CD4-positive, alpha-beta T cell treated with Interleukin-21 for 1 hour (primary cell): ENCODE measurements at regions not wholly inside any gene's neighbourhood (a gene's known extent, or its start where the extent isn't known, plus 50 kb on each side); places are given as distances from the start of the nearest gene placed in this dataset.
"Not testable (repeated sequence)": the region's sequence is repeated elsewhere in the genome, so short reads cannot be mapped to it uniquely, and the experiment has no call there.

Experiments
- DNase-seq: peaks from one replicate; pipeline ENCODE4 v3.0.0-alpha.2; 2020

DNA sequence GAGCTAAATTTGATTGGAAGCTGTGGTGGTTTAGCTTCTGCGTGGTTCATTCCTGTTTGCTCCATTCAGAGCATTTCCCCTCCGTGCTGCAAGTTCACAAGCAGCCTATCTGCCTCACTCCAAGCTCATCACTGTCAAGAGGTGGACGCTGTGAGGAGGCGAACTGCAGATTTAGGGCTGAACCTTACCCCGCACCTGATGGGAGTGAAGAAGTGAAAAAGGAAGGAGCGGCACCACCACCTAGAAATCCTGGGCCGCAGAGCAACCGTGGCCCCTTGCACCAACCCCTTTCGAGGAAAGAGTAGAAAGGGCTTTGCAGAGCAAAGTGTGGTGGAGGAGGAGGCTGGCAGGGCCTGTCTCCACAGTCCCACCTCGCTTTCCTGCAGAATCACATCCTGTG is 117.4 kb downstream of the IER5 start:
- no peak for DNase-seq

DNA sequence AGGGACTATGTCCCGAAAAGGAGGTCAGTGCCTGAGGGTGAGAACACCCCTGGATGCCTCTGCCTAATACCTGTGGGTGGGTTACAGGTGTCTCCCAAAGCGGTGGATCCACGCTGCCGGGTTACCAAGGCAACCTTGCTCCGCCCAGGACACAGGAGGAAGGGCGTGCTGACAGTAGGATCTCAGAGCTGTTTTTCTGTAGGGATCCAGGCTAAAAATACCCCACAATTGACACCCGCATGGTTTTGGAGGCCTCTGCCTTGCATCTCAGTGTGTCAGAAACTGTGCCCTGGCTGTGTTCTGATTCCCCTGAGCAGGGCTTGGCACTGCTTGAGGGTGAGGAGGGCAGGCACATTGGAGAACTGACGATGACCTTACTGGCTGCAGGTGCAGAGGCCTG is 118.0 kb downstream of the IER5 start:
- DNase-seq: no peak

DNA sequence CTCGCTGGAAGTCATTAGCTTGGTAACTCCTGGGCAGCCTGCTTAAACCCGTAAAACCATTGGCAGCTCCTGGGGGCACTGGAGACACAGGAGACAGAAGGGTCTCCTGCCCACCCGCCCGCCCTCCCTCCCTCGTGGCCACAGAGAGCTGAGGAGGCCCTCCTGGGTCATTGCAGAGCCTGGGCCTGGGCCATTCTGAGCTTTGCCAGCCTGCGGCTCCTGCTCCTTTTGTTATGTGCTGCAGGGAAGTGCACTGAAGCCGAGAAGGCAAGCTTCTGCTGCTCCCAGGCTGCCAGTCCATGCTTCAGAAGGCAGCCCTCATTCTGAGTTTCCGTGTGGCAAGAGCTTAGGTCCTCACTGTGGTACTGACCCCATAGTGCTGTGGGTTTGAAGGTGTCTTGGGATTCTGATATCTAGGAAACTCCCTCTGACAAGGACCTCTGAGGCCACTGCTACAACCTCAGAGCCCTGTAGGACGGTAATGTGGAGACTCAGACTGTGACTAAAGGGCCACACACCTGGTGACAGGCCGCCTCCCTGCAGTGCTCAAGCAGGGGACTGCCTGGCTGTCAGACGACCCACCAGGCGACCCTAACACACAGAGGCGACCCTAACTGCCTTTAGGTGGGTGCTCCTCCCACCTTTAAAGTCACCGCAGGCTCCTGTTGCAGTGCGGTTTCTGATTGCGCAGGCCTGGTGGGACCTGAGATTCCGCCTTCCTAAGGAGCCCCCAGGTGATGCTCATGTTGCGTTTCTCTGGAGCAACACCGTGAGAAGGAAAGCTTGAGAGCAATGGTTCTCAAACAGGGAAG is 118.7 kb downstream of the IER5 start:
- no peak for DNase-seq

DNA sequence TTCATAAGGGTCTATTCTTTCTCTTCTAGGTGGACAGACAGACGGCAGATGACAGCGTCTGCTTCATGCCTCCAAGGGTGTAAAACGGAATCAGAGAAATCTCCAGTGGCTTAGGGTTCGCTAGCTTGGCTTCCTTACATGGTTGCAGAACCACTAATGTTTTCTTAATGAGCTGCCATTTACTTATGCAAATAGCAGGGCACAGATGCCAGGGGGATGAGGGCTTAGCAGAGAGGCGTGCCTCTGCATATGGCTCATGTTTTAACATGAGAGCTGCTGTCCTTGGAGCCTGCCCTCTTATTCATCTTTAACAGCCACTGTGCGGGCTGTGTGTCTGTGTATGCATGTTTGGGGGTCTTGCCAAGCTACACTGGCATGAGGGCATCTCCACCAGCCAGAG is 119.6 kb downstream of the IER5 start:
- DNase-seq: no peak

DNA sequence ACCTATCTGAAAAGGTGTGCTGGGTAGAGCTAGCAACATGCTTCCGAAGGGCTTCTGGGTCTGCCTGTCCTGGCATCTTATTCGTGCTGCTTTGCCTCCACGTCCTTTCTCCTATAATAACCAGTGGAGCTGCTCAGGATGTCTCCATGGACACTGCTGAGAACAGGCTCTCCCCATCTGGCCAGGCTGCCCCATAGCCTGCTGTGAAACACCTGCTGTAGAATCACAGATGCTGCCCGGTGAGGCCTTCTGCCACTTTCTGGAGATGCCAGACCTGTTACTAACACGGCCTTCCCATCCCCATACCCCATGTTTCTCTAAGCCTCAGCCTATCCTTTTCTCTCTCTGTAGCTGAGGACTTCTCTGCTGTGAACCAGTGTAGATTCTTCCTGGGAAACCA is 120.5 kb downstream of the IER5 start:
- DNase-seq: no peak

DNA sequence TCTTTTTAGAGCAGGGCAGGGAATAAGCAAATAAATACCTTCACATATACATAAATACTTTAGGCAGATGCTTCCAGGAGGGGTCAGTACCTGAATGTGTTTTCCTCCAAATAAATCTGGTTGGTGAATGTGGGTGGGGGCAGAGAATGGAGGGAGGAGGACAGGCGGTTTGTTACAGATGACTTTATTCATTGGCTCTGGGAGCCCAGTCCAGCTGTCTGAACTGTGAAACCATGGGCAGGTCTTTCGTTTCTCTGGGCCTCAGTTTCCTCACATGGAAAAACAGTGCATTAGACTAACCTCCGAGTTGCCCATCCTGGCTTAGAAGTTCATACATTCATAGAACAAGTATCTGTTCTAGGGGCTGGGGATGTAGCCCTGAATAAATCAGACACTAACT is 124.6 kb downstream of the IER5 start:
- DNase-seq: no peak

DNA sequence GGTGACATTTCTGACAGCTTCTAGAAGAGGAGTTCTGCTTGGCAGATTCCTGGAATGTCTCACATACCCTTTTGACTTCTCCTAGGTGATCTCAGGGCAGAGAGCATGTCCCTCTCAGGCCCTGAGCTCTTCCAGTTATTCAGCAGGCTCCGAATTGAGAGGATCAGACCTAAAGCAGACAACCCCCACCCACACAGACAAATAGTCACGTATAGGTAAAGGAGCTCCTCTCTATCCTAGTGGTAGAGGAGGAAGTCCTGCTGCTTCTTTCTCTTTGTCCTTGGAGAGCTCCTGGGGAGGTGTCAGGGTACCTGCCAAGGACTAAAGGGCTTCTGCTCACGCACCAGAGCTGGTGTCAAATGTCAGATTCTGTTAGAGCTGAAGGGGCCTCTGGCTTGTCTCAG is 128.1 kb downstream of the IER5 start:
- no peak for DNase-seq

DNA sequence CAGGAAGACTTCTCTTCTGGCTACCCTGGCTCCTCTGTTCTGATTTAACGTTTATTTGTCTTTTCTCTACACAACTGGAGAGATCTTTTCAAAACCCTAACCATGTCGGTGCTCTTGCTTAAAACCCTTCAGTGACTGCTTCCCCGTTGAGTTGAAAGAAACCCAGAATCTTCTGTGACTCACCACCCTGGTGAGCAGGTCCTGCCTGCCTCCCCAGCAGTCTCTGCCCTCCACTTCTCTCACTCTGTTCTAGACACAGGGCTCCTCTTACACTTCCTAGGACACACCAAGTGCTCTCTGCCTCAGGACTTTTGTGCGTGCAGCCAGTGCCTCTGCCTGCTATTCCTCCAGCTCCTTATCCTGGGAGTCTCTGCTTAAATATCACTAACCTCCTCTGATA is 131.4 kb downstream of the IER5 start:
- no peak for DNase-seq

DNA sequence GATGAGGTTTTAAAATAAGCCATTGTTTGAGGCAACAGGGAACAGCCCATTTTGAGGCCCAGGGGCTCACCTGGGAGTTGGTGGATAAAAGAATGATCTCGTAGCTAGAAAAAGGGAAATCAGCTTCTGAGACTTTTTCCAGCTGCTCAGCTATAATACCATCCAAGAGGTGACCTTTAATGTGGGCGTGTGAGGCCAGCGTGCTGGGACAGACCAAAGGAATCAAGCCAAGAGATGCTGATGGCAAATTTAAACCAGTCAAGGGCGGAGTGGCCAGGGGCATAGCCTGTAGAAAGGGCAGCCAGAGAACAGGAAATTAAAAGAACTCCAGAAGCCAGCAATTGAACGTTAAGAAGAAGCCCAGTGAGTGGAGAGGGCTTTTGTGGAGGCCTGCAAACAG is 132.6 kb downstream of the IER5 start:
- no peak for DNase-seq

DNA sequence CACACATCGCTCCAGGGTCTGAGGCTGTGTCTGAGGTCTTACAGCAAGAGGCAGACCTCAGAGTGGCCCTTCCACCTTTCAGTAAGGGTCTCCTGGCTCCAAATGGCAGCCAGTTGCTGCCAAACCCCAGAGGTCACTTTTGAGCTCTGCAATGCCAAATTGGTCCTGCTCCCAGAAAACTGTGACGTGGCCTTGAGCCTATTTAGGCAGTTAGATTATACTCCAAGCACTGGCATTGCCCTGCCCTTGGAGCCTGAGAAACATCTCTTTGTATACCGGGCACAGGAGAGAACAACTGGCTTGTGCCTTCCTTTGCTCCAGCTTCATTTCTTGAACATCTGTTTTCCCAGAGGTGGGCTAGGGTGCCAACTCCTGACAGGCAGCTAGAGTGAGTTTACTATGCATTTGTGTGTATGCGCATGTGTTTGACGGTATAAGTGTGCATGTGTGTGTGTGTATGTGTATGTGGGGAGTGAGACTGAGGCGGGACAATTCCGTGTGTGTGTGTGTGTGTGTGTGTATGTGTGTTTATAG is 134.5 kb downstream of the IER5 start:
- DNase-seq: no peak

DNA sequence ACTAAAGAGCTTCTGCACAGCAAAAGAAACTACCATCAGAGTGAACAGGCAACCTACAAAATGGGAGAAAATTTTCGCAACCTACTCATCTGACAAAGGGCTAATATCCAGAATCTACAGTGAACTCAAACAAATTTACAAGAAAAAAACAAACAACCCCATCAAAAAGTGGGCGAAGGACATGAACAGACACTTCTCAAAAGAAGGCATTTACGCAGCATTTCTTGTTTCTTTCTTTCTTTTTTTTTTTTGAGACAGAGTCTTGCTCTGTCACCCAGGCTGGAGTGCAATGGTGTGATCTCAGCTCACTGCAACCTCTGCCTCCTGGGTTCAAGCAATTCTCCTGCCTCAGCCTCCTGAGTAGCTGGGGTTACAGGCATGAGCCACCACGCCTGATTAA is 138.2 kb downstream of the IER5 start:
- not testable (repeated sequence) for DNase-seq

DNA sequence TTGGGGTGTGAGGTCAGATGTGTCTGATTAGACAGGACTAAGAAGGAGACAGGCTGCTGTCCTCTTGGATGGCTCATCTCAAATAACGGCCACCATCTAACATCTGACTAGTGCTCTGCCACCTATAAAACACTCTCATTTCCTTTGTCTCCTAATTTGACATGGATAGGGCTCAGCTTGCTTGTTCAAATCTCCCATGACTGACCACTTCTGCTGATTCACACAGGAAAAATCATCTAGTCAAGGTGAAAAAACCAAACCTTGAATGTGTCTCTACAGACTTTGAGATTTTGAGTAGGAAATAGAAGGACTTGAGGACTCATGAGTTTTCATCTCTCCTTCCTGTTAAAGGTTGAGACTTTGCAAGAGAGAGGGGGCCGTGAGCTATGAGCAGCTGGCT is 150.6 kb downstream of the IER5 start:
- DNase-seq: no peak

DNA sequence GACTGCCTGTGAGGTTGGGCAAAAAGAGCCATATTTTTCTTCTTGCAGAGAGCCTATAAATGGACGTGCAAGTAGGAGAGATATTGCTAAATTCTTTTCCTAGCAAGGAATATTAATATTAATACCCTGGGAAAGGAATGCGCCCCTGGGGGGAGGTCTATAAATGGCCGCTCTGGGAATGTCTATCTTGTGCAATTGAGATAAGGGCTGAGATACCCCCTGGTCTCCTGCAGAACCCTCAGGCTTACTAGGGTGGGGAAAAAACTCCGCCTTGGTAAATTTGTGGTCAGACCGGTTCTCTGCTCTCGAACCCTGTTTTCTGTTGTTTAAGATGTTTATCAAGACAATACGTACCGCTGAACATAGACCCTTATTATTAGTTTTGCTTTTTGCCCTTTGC is 157.8 kb downstream of the IER5 start:
- DNase-seq: not testable (repeated sequence)

DNA sequence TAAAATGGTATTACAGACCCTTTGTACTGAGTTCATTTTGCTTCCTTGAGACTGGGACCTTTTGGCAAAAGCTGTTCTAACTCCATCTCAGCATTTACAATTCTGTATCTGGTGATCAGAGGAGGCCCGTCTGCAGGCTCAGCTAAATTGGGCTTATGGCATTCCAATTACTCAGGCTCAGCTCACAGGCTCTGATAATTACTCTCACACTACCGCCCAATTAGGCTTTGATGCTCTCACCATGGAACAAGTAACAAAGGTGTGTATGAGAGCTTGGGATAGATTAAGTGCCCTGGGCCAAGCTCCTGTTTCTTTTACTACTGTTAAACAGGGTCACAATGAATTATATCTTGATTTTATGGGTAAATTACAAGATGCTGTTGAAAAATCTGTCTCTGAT is 159.9 kb downstream of the IER5 start:
- not testable (repeated sequence) for DNase-seq

DNA sequence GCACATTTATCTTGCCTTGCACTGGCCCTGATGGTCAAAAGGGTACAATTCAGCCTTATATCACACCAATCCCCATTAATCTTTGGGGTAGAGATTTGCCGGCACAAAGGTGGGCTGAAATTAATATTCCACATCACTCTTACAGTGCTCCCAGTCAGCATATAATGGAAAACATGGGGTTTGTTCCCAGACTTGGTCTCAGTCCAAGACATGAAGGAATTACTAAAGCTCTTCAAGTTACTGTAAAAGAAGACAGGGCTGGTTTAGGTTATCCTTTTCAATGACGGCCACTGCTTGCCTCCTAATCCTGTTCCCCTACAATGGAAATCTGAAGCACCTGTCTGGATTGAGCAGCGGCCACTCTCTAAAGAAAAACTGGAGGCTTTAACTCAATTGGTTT is 160.7 kb downstream of the IER5 start:
- no peak for DNase-seq

DNA sequence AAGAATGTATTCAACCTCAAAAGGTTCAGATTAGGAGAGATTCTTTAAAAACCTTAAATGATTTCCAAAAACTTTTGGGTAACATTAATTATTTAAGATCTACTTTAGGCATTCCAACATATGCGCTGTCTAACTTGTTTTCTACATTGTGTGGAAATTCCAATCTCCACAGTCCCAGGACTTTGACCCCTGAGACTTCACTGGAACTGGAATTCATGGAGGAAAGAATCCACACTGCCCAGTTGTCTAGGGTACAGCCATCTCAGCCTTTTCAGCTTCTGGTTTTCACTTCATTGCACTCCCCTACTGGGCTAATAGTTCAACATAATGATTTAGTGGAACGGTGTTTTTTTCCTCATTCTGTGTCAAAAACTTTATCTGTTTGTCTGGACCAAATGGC is 161.5 kb downstream of the IER5 start:
- DNase-seq: no peak

DNA sequence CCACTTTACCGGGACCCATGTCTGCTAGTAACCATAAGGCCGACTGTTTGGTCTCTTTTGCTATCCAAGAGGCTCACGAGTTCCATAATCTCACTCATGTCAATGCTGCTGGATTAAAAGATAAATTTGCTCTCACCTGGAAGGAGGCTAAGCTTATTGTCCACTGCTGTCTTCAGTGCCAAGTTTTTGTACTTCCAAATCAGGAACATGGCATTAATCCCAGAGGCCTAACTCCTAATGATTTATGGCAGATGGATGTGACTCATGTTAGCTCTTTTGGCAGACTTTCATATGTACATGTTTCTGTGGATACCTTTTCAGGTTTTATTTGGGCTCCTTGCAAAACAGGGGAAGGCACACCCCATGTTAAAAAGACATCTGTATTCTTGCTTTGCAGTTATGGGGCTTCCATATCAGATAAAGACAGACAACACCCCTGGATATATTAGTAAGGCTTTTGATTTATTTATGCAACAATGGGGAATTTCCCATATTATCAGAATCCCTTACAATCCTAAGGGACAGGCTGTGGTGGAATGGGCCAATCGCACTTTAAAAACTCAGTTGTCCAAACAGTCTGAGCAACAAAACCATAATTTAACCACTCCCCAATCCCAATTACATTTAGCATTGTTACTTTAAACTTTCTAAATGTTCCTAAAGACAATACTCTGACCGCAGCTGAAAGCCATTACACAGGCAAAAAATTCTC is 162.7 kb downstream of the IER5 start:
- DNase-seq: no peak

DNA sequence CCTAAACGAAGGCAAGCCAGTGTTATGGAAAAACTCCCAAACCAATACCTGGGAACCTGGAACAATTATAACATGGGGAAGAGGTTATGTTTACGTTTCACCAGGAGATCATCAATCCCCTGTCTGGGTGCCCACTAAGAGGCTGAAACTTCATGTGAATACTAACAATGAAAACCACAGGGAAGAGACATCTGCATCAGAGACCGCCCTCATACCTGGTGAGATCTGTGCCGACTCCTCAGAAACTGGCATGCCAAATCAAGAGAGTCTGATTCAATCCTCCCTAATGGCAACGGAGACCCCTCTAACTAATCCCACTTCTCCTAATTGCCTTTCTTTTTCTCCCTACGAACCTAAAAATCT is 163.2 kb downstream of the IER5 start:
- DNase-seq: no peak

DNA sequence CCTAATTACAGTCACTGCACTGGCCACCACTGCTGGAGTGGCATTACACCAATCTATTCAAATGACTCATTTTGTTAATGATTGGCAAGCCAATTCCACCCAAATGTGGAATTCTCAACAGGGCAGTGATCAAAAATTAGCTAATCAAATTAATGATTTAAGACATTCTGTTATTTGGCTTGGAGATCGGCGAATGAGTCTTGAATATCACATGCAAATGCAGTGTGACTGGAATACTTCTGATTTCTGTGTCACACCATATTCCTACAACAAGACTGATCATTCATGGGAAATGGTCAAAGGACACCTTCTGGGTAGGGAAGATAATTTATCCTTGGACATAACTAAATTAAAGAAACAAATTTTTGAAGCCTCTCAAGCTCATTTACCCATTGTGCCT is 165.1 kb downstream of the IER5 start:
- not testable (repeated sequence) for DNase-seq

DNA sequence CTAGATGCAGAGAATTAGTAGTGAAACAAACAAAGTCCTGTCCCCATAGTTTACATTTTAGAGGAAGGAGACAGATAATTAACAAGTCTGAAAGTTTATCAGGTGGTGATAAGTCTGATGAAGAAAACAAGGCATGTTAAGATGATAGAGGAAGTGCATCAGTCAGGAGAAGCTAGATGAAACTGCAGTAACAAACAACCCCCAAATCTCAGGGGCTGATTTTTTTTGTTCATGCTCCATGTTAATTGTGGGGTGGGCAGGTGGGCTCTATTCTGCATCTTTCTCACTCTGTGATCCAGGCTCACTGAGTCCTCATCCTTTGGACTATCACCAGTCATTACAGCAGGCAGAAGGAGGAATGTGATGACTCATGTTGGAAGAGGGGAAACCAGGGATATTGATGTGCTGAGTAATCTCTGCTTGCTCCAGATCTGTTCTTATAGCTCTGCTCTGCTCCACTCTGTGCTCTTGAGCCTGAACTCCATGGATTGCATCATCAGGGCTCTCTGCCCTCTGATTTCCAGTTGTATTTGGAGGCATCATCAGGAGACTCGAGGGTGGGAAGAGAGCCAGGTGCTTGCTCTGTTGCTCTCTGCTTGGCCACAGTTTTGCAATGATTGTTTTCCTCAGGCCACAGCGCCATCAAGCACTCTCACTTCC is 166.9 kb downstream of the IER5 start:
- DNase-seq: no peak

DNA sequence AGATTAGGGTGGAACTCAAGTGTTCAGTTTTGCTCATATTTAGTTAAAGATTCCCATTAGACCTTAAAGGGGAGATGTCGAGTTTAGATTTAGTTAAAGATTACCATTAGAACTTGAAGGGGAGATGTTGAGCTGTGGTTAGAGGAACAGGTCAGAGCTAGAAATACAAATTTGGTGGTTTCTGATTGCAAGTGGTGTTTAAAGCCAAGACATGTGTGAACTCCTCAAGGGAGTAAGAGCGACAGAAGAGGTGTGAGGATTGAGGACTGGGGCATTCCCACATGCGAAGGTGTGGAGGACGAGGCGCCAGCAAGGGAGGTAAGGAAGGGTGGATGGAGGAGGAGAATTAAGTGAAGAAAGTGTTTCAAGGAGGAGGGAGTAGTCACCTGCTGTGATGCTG is 168.6 kb downstream of the IER5 start:
- DNase-seq: no peak

DNA sequence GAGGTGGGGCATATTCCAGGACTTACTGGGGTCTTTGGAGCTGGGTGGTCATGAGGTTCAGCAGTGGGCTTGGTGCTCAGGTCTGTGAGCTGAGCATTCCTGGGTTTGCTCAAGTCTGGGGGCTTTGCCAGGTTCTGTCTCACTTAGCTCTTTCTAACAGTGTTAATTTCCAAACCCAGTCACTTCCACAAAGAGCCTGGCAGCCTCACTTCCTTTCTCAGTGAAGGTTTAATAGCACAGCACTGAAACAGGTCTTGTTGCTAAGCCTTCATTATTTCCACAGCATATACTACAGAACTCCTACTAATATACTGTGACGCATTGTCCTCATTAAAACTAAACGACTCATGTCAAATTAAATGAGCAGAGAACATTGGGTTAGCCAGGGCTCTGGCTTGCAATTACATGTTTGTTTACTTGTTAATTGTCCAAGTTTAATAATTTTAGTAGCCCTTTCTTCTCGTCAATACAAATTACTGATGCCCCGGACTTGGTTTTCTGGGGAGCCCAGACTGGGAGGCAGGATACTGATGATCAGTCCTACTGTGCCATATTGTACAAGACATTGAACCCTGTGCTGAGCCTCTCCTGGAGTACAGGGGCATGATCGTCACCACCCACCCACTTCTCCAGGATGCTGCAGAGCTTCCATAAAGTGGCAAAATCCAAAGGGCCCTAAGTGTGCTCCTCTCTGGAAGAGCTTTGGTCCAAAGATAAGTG is 170.7 kb downstream of the IER5 start:
- DNase-seq: no peak

DNA sequence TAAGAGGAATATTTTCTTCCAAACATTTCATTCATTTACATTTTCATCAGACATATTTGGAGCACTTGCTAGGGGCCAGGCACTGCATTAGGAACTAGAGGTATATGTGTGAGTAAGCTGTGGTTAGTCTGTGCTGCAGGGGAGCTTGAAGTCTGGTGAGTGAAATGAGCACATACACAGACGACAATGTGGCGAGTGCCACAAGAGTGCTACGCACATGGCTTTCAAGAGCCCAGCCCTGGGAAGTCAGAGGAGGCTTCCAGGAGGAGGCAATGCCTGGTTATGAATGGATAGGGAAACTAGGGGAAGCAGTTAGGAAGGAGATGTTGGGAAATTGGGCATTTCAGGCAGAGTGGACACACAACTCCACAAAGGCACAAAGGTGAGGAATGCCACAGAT is 171.8 kb downstream of the IER5 start:
- DNase-seq: no peak
